ENCODE measurements at regions not wholly inside any gene's neighbourhood (a gene's known extent, or its start where the extent isn't known, plus 50 kb on each side); places are given as distances from the start of the nearest gene placed in this dataset.
"Not testable (repeated sequence)": the region's sequence is repeated elsewhere in the genome, so short reads cannot be mapped to it uniquely, and the experiment has no call there.

DNA sequence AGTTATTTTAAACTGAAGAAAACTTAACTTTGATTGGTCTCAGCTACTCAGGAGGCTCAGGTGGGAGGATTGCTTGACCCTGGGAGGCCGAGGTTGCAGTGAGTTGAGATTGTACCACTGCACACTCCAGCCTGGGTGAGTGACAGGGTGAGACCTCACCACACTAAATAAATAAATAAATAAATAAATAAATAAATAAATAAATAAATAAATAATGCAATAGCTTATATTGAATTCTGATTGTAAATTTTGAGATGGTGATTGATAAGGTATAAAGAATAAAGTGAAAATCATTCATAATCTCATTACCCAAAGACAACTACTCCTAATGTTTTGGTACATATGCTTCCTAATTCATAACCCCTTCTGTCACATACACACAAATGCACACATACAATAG lies 58.1 kb downstream of the TUBA3C start:
- no peak for DNase-seq (ENCODE audit: low read depth, low spot score)

DNA sequence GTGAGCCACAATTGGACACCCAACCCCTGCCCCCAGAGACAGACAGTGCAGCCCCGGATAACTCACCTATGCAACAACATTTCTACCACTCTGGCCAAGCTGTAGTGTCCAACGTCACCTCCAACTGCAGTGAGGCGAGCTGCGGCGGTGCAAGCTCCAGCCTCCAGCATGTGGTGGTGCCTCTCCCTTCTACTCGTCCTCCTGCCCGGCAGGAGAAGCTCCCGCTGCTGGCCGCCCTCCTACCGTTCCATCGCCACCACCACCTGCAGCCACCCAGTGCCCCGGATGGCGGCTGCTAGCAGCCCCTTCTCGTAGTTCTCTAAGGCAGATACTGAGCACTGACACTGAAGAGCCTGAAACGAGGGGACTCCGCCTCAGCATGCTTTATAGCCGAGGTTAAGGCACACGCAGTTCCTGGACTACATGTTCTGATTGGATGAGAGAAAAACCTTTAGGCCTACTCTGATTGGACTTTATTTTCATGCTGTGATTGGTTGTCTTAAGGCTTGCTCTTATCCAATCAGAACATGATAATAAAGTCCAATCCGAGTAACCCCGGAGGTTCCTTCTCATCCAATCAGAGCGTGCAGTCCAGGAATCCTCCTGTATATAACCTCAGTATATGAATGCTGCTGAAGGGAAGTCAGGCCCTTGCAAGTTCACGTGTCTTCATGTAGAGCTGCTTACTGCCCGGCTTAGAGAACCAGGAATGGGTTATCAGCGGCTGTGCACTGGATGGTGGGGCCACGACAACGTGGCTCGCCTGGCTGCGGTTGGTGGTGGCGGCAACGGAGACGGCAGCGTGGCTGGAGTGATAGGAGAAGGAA lies 63.5 kb downstream of the TUBA3C start:
- DNase-seq (ENCODE audit: low read depth, low spot score): no peak

DNA sequence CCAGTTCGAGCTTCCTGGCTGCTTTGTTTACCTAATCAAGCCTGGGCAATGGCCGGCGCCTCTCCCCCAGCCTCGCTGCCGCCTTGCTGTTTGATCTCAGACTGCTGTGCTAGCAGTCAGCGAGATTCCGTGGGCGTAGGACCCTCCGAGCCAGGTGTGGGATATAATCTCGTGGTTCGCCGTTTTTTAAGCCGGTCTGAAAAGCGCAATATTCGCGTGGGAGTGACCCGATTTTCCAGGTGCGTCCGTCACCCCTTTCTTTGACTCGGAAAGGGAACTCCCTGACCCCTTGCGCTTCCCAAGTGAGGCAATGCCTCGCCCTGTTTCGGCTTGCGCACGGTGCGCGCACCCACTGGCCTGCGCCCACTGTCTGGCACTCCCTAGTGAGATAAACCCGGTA lies 72.4 kb downstream of the TUBA3C start:
- DNase-seq (ENCODE audit: low read depth, low spot score): not testable (repeated sequence)

DNA sequence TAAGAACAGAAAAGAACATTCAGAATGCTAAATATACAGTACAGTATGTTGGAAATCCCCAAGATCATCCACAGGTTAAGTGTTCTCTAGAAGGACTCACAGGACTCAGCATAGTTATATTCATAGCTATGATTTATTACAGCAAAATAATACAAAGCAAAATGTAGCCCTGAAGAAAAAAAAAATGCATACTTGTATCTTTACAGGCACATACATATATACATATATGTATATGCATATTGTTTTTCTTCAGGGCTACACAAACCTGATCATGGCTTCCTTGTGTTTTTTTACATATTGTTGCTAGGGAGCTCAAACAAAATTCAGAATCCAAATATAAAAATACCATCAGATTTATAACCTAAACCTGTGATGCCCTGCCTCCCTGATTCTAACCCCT lies 78.5 kb downstream of the TUBA3C start:
- no peak for DNase-seq (ENCODE audit: low read depth, low spot score)

DNA sequence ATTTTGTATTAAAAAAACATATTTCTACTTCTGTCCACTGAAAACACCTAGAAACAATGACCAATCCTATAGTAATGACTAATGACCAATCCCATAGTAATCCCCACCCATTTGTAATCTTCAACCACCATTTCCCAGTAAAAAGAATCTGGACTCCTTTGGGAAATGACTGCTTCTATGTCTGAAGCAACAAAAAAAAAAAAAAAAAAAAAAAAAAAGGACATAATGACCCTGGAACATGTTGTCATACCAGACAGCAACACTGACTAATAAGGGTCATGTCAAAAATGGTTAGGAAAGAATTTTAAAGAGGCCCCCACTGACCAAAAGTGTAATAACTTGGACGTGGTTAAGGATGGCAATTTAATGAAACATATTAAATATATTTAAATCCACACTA lies 88.3 kb downstream of the TUBA3C start:
- no peak for DNase-seq (ENCODE audit: low read depth, low spot score)

DNA sequence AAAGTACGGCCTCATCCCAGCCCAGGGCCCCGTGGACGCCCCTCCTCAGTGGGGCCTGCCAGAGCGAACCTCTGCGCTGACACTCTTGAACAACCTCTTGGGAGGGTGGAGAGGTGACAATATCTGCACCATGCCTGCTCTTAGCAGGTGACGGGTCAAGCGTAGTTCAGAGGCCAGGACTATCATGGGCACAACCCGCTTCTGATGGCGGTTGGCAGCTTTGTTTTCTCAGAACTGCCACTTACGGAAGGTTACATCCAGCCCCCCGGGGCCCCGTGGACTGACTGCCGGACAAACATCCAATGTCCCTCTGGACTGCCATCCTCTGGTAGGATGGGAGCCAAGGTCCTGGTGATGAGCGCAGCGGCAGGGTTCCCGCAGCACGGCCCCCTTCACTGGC lies 91.1 kb downstream of the TUBA3C start:
- DNase-seq (ENCODE audit: low read depth, low spot score): no peak

DNA sequence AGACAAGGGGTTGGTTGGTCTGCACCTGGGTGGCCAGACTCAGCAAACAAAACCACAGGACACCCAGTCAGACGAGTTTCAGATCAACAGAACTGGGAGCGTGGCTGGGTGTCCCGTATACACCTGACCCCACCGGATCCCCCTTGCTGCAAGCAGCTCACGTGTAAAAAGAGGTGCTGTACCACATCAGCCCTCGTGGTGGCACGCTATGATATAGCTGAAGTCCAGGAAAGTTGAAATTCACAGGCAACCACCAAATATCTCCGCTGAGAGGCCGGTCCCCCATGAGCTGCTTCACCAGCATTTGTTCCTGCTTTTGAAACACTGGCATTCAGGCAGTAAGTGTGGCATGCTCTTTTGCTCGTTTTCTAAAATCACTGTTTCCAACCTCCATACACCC lies 92.3 kb downstream of the TUBA3C start:
- no peak for DNase-seq (ENCODE audit: low read depth, low spot score)

DNA sequence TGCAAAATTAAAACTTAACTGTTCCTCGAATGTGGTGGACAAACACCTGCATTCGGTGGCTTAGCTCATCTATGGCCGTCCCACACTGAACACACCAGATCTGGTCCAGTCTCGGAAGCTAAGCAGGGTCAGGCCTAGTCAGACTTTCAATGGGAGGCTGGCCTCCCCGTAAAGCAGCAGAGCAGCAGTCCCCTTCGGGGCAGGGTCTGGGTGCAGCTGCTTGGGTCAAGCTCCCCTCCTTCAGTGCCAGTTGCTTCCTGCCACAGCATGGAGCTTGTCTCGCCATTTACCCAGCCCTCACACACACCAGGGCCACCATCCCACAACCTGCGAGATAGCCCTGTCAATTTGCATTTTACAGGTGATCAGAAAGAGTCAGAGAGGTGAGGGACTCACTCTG lies 93.2 kb downstream of the TUBA3C start:
- no peak for DNase-seq (ENCODE audit: low read depth, low spot score)

DNA sequence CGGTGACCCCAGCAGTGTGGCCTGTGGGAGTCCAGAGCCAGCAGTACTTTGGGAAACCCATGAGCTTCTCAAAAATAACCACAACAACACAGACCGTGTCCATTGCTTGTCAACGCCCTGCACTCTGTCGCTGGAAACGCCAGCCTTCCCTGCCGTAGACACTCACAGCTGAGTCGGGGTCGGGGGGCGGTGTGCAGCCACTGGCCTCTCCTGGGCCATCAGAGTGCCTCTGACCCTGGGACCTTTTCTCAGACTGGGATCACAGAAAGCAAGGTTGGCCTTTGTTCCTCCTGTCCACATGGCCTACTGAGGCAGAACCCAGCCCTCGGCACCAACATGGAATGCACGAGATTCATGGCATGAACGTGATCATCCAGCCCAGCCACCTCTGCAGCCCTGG lies 95.7 kb downstream of the TUBA3C start:
- DNase-seq (ENCODE audit: low read depth, low spot score): no peak

DNA sequence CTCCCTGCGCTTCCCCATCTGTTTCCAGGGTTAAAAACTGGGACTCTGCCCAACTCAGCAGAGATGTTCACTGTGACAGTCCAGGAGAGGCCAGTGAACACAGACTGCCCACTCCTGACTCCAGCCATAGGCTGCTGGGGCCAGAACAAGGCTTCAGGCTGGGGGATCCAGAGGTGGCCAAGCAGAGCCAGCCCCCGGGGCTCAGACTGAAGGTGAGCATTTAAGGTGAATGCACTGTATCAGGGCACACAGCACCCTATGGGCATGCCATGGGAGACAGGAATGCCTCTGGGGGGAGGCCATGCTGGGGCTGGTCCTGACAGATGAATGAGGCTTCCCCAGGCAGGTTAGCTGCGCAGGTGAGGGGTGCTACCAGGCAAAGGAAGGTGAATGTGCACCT lies 96.4 kb downstream of the TUBA3C start:
- no peak for DNase-seq (ENCODE audit: low read depth, low spot score)

DNA sequence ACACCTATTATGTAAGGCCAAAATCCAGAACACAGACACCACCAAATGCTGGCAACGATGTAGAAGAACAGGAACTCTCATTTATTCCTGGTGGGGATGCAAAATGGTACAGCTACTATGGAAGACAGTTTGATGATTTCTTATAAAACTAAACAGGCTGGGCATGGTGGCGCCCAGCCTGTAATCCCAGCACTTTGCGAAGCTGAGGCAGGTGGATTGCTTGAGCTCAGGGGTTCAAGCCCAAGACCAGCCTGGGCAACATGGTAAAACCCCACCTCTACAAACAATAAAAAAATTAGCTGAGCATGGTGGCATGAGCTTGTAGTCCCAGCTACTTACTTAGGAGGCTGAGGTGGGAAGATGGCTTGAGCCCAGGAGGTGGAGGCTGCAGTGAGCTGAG lies 98.3 kb downstream of the TUBA3C start:
- DNase-seq (ENCODE audit: low read depth, low spot score): no peak

DNA sequence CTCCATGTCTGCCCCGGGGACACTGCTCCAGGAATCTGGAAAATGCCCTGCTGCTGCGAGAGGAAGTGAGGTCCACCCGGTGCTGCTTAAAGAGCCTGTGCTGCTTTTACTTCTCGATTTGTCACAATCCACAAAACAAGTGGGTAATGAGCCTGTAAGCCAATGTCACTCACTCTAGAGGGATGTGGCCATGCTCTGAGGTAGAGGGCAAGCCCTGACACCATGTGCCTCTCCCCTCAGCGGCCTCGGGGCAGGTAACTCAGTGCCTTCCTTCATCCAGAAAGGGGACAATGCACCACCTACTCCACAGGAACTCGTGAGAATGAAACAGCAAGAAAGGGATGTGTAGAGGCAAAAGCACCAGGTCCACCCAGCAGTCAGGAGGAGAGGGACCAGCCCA lies 106.2 kb downstream of the TUBA3C start:
- DNase-seq (ENCODE audit: low read depth, low spot score): no peak

DNA sequence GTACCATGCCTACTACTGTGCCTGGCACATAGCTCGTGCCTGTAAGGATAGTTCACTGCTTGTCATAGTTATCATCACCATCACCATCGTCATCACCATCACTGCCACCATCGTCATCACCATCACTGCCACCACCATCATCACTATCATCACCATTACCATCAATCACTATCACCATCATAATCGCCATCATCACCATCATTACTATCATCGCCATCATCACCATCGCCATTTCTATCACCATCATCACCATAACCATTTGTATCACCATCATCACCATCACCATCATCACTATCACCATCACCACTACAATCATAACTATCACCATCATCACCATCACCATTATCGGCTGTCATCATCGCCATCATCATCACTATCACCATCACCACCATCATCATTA lies 107.1 kb downstream of the TUBA3C start:
- no peak for DNase-seq (ENCODE audit: low read depth, low spot score)

DNA sequence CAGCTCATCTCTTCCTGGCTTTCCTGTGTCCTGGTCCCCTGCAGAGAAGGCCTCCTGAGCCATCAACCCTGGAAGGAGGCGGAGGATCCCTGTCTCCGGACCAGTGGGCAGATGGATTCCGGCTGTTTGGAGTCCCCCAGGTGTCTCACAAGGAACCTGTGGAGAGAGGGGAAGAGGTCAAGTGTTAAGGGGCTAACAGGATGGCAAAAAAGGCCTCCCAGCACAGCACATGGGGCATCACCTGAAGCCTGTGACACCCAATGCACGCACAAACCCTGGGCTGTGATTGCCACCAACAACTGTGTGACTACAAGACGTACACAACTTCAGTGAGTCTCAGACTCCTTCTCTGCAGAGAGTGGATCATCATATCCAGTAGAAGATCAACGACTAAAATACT lies 107.5 kb downstream of the TUBA3C start:
- DNase-seq (ENCODE audit: low read depth, low spot score): not testable (repeated sequence)

DNA sequence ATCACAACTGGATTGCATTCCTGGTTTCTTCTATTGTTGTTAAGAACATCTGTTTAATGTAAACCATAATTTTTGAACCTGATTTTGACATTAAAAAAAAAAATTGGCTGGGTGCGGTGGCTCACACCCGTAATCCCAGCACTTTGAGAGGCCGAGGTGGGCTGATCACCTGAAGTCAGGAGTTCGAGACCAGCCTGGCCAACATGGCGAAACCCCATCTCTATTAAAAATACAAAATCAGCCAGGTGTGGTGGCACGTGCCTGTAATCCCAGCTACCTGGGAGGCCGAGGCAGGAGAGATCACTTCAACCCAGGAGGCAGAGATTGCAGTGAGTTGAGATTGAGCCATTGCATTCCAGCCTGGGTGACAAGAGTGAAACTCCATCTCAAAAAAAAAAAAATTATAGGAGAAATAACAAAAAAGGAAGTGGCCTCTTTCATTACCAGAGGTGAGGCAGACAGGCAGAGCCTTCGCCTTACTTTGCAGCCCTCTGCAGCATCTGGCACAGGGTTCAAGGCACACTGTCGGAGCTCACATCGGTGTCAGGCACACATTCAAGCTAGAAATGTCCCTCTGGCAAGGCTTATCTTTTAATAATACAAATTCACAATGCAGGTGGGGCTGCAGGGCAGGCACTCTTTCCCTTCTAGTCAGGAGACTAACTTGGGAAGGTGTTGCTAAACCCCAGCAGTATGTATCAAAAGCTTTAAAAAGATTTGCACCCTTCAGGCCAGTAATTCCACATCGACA lies 108.5 kb downstream of the TUBA3C start:
- DNase-seq (ENCODE audit: low read depth, low spot score): not testable (repeated sequence)

DNA sequence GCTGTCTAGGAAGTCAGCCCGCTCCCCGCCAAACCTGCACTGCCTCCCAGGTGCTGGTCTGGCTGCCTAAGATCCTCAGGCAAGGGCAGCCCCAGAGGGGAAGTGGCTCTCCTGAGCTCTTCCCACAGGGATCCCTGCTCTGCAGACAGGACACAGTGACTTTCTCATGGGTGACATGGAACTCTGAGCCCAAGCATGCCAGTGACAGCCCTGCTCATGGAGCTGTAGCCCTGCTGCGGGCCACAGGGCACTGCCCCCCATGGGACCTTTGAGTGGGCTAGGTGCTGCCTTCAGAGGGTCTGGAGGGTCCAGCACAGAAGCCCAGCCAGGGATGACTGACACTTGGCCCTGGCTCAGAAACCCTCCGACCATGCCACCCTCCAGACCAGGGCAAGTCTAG lies 109.1 kb downstream of the TUBA3C start:
- DNase-seq (ENCODE audit: low read depth, low spot score): no peak

DNA sequence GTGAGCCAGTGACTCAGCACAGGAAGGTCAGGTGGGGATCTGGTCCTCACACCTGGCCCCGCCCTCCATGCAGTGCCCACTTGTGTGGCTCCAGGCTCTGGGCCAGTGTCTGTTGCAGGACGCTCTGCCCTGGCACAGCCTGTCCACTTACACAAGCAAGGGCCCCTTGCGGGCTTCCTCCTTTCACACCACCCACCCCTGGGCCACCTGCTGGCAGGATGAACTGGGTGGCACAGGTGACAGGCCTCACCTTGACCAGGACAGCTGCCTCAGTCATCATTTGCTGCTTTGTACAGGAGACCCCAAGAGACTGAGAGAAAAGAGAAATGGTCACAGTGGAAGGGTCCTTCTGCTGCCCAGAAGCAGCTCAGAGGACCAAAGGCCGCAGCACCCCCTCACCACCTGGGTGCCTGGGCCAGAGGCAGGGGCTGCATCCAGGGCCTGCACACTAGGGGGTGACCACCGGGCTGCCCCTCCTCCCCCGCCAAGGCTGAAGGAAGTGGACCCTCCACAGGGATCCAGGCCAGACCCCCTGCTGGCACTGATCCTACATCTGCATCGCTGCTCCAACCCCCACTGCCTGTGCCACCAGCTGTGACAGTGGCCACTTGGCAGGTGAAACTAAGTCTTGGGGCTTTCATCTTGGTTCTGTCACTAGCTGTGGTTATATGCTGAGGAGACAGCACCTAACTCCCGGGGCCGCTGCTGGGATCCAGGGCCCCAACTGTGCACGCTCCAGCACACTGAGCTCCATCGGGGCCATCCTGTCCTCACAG lies 110.3 kb downstream of the TUBA3C start:
- no peak for DNase-seq (ENCODE audit: low read depth, low spot score)

DNA sequence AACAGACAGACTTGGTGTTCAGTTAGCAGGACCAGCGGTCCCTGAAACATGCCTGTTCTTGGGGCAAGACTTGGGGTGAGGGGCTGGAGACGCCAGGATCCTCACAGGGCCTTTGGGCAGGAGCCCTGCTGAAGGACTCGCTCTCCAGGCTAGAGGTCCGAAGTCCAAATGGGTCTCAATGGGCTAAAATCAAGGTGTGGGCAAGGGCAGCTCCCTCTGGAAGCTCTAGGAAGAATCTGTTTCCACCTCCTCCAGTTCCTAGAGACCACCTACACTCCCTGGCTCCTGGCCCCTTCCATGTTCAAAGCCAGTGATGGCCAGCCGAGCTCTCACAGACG lies 111.3 kb downstream of the TUBA3C start:
- no peak for DNase-seq (ENCODE audit: low read depth, low spot score)

DNA sequence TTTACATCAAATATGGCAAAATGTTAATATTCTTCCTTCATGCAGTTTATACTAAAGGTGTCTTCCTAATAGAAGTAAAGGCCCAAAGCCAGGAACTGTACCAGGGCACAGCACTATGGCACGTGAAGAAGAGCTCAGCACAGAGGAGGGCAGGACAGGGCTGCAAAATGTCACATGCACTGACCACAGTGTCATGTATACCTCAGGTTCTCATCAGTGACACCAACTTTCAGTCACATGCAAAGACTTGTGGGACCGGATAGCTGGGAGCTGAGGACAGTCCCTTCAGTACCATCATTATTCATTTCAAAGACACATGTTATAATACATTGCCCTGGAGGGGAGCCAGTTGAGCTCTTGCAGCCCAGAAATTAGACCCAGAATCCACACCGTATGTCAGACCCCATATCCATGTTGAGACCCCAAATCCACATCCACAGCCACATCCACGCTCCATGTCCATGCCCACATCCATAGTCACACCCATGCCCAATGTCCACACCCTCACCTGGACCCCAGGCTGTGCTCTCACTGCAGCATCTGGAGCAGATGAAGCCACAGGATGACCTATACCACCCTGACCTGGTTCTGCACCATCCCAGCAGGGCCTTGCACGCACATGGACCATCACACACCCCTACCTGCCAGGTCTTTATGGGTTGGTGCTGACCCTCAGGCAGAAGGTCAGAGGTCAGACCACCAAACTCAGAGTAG lies 111.8 kb downstream of the TUBA3C start:
- DNase-seq (ENCODE audit: low read depth, low spot score): no peak

DNA sequence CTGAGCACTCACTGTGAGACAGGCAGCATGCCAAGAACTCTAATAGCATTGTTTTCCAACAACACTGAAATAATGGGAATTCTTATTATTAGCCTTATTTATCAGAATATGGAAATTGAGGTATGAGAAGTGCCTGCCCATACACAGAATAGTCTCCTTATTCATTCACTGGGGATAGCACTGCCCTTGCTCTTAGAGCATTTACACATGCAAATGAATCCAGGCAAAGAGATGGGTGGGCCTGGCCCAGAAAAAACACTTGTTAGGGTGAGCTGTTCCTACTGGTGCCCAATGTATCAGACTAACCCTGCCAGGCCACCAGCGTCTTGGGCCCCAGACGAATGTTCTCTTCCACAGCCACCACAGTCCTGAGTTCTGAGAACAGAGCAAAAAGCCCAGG lies 112.9 kb downstream of the TUBA3C start:
- DNase-seq (ENCODE audit: low read depth, low spot score): no peak

DNA sequence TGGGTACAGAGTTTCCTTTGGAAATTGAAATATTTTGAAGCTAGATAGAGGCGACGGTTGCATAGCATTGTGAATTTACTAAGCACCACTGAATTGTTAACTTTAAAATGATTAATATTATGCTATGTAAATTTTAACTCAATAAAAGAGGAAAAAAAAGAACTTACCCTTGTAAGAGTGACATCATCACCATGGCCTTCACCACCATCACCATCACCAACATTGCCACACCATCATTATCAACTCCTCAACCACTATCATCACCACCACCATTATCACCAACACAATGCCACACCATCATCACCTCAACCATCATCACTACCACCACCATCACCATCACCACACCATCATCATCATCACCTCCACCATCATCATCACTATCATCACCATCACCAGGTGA lies 113.9 kb downstream of the TUBA3C start:
- DNase-seq (ENCODE audit: low read depth, low spot score): no peak

DNA sequence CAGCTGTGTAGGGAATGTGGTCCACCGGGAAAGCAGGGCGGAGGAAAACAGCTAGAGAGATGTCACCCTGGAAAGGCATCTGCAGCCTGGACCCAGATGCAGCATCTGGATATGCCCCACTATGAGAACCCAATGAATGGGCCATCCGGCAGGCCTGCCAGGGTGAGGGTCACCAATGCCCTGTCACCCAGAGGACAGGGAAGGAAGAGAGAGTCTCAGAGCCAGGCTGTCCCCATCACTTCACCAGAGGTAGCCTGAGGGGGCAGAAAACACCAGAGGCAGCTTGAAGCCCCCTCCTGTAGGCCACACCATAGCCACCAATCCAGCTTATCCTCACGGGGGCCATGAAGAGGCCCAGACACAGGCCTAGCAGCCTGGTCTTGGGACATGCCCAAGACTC lies 118.8 kb downstream of the TUBA3C start:
- no peak for DNase-seq (ENCODE audit: low read depth, low spot score)
